CD4-positive, alpha-beta T cell treated with Interleukin-6 at 100 ng/mL for 8 hours (primary cell): ENCODE measurements at regions not wholly inside any gene's neighbourhood (a gene's known extent, or its start where the extent isn't known, plus 50 kb on each side); places are given as distances from the start of the nearest gene placed in this dataset.
"Not testable (repeated sequence)": the region's sequence is repeated elsewhere in the genome, so short reads cannot be mapped to it uniquely, and the experiment has no call there.

Experiments
- DNase-seq: peaks from one replicate; pipeline ENCODE4 v3.0.0-alpha.2; 2020; ENCODE audit warnings: mixed read lengths, low spot score

DNA sequence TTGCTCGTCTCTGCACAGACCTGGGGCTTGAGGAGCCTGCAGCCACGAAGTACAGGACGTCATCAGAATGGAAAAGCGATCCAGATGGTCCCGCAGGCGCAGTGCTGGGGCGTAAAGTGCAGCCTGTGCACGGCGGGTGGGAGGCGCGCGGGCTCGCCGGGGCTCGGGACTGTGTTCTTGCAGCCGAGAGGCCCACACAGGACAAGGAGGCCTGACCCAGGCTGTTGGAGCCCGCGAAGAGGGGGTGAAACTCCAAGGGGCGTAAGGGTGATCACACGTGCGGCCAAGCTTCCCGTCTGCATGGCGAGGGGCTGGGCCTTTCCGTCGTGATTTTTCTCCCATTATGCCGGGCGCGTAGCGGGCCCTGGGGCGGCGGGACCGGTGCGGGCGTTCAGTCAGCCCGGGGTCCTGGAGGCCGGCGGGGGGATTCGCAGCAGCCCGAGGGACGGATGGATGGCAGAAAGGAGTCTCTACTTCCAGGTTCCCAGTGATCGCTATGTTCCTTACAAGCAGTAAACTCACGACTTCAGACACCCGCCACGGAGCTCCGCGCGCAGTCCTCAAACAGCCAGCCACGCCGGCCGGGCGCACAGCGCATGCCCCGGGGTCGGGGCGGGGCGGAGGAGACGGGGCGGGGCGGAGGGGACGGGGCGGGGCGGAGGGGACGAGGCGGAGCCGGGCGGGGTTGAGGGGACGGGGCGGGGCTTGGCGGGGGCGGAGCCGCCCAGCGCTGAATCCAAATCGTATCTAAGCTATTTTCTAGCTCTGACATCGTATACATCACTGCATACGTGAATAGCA, 141.0 kb upstream of the KCNJ18 start:
- DNase-seq: peak; percentile 79

DNA sequence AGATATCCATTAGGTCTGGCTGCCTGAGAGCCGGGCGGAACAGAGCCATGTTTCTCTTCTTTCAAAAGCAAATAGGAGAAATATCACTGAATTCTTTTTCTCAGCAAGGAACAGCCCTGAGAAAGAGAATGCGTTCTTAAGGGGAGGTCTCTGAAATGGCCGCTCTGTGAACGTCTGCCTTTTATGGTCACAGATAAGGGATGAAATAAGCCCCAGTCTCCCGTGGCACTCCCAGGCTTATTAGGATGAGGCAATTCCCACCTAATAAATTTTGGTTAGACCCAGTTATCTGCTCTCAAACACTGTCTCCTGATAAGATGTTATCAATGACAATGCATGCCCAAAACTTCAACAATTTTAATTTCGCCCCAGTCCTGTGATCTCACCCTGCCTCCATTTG, 133.4 kb upstream of the KCNJ18 start:
- DNase-seq: not testable (repeated sequence)

DNA sequence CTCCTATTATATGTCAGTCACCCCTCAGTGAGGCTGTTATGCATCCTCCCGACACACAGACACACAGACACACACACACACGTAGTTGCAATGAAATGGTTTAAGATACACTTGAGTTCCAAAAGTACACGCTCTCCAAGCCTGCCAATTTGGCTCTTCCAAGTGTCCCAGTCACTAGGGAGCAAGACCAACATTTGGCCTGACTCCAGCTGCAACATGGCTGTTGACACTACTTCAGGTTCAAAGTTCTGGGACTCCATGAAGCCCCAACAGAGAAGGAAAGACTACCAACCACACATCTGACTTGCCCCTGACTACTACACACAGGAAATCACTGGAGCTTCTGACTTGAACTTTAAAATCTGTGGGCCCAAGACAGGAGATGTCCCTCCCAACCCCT, 128.1 kb upstream of the KCNJ18 start:
- no peak for DNase-seq

DNA sequence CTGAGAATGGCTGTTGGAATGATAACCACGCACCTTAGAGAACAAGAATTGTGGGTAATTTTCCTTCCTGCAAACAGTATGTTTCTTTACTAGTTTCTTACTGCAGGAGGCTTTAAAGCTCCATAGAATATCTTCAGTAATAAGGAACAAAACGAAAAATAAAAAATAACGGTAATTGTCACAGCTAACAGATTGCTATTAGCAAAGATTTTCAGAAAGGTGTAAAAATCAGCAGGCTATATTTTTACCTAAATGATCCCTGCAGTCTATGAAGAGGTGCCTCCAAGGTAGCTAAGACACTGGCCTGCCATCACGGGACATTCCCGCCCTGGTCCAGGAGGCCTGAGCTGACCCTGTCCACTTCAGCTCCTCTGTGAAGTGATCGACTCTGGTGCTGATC, 127.6 kb upstream of the KCNJ18 start:
- not testable (repeated sequence) for DNase-seq

DNA sequence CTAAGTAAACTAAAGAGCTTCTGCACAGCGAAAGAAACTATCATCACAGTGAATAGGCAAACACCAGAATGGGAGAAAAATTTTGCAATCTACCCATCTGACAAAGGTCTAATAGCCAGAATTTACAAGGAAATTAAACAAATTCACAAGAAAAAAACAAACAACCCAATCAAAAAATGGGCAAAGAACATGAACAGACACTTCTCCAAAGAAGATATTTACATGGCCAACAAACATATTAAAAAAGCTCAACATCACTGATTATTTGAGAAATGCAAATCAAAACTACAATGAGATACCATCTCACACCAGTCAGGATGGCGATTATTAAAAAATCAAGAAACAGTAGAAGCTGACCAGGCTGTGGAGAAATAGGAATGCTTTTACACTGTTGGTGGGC, 121.9 kb upstream of the KCNJ18 start:
- DNase-seq: not testable (repeated sequence)

DNA sequence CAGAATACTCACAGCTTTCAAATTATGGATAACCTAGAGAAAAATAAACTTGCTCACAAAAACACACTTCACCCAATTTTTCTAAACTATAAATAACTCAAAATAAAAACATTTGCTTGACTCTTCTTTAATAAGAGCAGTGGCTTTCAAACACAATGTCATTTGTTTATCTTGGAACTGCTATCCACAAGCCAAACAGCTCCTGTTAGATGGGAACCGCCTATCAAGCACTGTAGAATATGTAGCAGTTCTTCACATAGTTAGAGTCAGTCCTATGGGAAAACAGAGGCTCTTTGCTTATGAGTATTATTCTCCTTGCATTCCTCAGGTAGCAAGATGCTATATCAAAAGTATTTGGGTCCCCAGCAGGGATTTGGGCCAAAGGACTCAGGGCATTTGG, 120.2 kb upstream of the KCNJ18 start:
- DNase-seq: not testable (repeated sequence)

DNA sequence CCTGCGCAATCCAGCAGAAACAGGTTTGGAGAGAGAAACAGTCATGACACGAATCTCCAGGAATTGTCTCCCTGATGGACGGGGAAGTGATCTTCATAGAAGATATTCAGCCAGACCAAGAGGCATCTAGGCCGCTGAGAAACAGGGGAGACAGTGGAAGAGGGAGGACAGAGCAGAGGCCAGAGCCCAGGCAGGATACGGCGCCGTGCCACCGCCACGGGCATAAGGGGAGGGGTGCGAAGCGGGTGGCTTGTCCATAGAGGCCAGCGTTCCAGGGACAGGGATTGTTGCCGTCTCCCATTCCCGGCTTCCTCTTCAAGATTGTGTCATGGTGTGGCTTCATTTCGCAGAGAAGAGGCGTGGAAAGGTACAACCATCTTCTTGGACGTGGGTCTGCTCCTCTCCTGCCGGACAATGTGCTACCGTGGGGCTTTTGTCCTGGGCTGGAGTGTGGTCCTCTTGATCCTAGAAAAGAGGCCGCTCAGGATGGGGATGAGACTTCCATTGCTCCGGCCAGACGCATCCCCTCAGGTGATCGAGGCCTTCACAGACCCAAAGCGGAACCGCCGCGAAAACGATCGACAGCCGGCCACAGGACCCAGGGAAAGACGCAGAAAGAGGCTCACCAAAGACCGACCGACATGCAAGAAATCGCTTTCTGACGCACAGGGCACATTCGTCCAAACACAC, 118.9 kb upstream of the KCNJ18 start:
- not testable (repeated sequence) for DNase-seq

DNA sequence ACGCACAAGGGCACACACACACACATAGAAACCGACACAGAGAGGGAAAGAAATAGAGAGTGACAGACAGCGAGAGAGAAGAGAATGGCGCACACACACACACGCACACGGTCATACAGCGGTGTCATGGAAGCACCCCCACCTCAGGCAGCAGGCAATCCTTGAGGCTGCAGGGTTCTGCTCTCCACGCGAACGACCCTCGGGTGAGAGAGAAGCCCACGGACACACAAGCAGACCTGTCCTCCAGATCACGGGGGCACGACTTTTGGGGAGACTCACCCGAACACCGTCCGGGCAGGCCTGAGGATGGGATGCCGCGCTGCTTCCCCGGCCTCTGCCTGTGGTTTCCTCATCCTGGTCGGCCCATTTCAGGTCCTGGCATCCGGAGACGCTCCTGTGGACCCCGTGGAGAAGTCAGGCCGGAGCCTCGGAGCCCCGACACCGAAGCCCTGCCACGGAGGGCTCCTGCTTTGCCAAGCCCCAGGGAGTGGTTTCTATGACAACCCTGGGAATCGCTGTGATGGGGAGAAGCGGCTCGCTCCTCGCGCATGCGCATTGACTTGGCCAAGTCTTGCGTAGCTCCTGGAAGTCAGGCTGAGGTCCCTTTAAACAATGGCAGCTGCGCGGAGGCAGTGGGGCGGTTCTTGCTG, 118.2 kb upstream of the KCNJ18 start:
- DNase-seq: peak; percentile 18

DNA sequence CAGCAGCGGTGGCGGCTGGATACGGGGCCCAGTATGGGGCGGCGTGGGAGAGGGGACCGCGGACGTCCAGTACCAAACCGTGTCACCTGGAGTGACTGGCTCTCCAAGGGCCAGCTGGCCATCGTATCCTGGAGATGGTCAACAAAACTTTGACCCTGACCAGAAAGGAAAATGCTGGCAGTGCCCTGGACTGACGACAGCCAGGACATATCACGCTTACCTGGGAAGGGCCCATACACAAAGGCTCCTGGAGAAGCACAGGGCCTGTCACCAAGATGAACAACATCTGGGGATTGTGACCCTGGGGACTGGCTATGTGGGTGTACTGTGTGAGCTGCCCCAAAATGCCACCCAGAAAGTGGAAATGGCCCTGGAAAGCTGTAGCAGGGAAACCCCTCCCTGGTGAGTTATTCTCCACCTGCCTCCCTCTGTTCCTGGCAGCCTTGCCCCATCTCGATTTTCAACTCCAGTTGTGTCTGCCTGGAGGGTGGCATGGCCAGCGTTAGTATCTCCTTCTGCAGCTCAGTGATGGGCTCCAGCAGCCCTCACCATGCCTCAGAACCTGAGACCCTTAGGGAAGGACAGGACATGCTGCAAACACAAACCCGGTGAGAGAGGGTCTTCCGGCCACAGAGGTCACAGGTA, 117.6 kb upstream of the KCNJ18 start:
- DNase-seq: not testable (repeated sequence)

DNA sequence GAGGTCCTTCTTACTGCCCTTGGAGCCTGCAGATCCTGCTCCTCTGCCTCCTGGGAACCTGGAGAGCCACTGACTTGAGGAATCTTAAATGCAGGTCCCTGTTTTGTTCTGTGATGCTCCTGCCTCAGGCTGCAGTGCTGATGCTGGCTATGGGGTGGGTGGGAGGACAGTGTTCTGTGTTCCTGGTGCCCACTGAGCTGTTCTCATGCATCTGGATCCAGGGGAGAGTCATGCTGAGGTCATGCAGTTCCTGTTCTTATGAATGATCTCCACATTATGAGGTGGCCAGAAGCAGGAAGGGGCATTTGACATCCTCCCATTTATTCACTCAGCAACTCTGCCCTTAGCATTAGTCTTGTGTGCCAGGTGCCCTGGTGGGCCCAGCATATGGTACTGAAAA, 113.5 kb upstream of the KCNJ18 start:
- not testable (repeated sequence) for DNase-seq

DNA sequence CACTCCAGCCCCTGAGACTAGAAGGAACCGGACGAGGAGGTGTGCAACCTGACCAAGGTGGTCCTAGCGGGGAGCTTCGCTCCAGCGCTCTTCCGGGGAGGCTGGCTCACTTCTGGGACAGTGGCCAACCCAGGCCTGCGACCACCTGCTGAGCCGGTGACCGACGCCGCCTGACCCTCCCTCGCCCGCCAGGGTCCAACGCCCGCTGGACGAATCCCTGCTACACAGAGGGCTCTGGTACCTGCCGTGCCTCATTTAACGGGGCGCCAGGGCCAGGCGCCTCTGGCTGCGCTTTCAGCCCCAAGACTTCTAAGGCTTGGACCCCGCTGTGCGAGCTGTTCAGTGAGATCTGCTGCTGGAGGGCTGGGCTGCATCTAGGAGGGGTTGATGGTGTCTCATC, 99.5 kb upstream of the KCNJ18 start:
- DNase-seq: no peak

DNA sequence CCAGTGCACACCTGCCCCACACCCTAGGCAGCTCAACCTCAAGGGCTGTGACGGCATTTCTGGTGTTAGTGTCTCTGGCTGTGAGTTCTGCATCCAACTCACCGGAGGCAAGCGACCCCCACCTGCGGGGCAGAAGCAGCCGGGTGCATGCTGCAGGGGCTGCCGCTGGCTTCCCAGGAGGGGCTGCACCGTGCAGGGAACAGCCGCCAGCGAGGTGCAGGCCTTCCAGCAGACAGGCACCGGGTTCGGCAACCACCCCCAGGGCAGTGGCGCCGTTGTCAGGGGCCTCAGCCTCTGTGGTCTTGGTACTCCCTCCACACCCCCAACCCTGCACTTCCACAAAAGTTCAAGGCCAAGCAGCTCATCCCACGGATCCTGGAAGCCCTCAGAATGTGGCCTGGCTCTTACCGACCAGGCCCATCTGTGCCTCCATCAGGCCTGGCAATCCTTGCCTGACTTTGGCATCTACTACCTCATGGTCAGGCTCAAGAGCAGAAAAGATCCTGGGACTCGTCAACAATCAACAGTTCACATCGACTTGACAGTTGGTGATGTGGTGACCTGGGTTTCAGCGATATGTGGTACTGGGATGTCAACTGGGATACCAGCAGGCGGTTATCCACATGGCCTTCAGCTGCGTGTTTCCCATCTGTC, 98.7 kb upstream of the KCNJ18 start:
- not testable (repeated sequence) for DNase-seq

DNA sequence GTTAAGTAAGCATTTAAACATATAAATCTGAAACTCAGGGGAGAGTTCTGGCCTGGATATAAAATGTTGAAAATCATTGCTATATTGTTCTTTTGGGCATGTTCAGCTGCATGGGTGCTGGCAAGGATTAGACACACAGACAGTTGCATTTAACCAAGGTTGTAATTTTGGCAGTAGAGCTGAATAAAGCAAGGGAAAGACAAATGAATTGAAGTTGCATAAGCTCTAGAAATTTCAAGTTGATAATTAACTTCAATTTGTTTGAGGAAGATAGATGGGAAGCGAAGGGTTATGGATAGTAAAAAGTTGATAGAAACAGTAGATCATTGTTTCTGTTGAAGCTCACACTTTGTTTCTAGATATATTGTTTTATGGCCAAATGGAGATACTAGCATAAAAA, 97.2 kb upstream of the KCNJ18 start:
- no peak for DNase-seq

DNA sequence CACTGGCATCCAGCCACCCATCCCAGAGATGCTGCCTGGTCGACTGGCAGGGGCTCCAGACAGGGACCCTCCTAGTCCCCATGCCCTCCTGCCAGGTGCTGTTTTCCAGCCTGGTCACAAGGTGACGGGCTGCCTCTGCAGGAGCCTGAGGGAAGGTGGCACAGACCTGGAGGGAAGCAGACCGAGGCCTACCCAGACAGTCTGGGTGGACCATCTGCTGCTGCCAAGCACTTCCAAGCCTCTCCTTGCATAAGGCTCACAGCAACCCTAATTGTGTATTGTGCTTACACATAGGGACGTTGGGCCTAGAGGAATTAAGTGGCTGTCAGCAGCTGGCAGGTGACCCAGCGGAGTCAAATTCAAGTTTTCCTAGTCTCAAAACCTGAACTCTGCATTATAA, 90.1 kb upstream of the KCNJ18 start:
- DNase-seq: no peak

DNA sequence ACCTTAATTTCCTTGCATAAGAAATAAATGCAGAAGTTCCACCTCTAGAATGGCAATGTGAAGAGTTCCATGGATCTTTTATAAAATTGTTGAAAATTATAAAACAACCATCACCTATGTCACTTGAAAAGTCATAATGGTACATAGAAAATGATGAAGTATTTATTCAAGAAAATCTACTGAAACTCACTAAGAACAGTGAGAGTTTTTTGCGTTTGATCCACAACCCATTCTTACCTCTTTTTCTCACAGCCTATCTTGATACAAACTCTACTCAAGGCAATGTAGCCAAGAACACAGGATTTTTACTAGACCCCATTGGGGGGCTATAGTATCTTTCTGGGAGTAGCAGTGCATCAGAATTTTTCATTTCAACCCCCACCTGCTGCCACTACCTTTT, 89.0 kb upstream of the KCNJ18 start:
- not testable (repeated sequence) for DNase-seq

DNA sequence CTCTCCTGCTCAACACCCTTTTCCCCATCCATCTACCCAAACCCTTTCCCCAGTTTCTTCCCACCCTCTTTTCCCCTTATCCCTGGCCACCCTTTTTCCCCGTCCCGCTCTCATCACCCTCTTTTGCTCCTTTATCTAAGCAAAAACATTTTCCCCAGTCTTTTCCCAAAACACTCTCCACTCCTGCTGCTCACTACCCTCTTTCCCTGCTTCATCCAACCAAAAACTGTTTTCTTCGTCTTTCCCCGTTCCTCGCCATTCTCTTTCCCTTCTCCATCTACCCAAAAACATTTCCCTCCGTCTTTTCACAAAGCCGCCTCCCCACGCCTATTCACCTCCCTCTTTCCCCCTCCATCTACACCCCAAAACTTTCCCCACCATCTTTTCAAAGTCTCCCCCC, 80.9 kb upstream of the KCNJ18 start:
- DNase-seq: not testable (repeated sequence)

DNA sequence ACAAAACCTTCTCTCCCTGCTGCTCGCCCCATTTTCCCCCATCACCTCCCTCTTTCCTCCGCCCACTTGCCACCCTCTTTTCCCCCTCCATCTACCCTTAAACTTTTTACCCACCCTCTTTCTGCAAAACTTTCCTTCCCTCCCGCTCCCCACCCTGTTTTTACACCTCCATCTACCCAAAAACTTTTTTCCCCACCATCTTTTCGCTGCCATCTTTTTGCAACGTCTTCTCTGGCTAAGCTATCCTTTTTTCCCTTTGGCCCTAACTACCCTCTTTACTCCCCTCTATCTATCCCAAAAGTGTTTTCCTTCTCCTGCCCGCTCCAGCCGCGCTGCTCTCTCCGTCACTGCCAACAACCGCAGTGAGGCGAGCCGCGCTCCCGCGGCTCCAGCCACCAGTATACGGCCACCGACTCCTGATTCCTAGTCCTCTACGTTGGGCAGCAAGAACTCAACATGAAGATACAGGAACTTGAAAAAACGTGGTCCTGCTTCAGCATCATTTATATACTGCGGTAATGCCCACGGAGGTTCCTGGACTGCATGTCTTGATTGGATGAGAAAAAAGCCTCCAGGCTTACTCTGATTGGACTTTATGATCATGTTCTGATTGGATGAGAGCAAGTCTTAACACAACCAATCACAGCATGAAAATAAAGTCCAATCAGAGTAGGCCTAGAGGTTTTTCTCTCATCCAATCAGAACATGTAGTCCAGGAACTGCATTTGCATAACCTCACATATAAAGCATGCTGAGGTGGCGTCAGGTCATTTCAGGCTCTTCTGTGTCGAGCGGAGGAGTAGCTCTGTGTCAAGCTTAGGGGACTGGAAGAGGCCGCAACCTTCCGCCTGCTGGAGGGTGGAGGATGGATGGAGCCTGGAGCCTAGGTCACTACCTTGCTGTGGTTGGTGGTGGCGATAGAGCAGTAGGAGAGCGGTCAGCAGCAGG, 79.9 kb upstream of the KCNJ18 start:
- DNase-seq: not testable (repeated sequence)

DNA sequence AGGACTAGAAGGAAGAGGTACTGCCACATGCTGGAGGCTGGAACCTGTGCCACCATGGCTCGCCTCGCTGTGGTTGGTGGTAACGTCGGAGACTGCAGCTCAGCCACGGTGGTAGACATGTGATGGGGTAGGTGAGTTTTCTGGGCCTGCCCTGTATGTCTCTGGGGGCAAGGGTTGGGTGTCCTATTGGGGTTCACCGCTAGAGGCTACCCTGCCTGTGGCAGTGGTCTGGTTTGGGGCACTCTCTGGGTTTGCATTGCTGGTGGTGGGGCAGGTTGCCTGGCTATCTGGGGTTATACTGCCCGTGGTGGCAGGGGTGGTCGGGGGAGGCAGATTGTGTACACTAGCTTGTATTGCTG, 79.3 kb upstream of the KCNJ18 start:
- DNase-seq: no peak

DNA sequence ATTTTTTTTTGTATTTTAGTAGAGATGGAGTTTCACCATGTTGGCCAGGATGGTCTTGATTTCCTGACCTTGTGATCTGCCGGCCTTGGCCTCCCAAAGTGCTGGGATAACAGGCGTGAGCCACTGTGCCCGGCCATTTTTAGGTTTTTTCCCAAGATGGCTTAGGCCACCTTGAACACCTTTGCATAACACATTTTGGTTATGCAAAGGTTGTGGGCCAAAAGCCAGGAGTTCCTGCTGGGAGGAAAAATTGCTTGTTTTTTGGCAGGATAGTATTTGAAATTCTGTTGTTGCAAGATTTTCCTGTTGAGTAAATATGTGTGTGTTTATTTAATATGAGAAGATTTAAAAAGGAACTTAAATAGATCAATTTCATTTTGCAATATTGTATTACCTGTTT, 65.3 kb upstream of the KCNJ18 start:
- not testable (repeated sequence) for DNase-seq
